A549 (cell line): ENCODE measurements at regions not wholly inside any gene's neighbourhood (a gene's known extent, or its start where the extent isn't known, plus 50 kb on each side); places are given as distances from the start of the nearest gene placed in this dataset.
"Not testable (repeated sequence)": the region's sequence is repeated elsewhere in the genome, so short reads cannot be mapped to it uniquely, and the experiment has no call there.

Experiments
- BCL3 ChIP-seq: fragments of >200 bp; sonication (Bioruptor Twin); formaldehyde crosslinking; IDR thresholded peaks from 3 replicates; pipeline ENCODE4 v1.6.1; 2016
- BHLHE40 ChIP-seq: IDR thresholded peaks from 2 replicates; pipeline ENCODE4 v1.6.1; 2012; ENCODE audit warnings: low read depth, low read length, inconsistent platforms
- CTCF ChIP-seq: fragments of >200 bp; sonication (Bioruptor Twin); formaldehyde crosslinking; IDR thresholded peaks from 3 replicates; pipeline ENCODE4 v1.5.1; 2016
- E2F6 ChIP-seq: IDR thresholded peaks from 2 replicates; pipeline ENCODE4 v1.6.1; 2012; ENCODE audit warnings: low read depth, borderline replicate concordance
- FOSL2 ChIP-seq, 2 experiments: fragments of 450-650 bp in 1 of 2; fragments of >200 bp in 1 of 2; sonication (Bioruptor Twin) in 1 of 2; formaldehyde crosslinking; IDR thresholded peaks; 2 replicates each; pipeline versions ENCODE4 v1.5.0 to v1.6.1; 2016 to 2020; ENCODE audit warnings: mild to moderate bottlenecking in 1 of 2, moderate library complexity in 1 of 2
- MAX ChIP-seq: IDR thresholded peaks from 2 replicates; pipeline ENCODE4 v1.6.1; 2012
- NR3C1 ChIP-seq: fragments of >200 bp; sonication (Bioruptor Twin); formaldehyde crosslinking; IDR thresholded peaks from 3 replicates; pipeline ENCODE4 v1.6.1; 2017
- RAD21 ChIP-seq, 2 experiments: fragments of >200 bp in 1 of 2; sonication (Bioruptor Twin) in 1 of 2; formaldehyde crosslinking in 1 of 2; IDR thresholded peaks in 1 of 2; conservative IDR thresholded peaks in 1 of 2; 2 replicates in 1 of 2; 3 replicates in 1 of 2; pipeline ENCODE4 v1.6.1; 2012 to 2018; ENCODE audit warnings: inconsistent platforms in 1 of 2
- TP53 ChIP-seq: fragments of 250-450 bp; sonication (Bioruptor Pico); IDR thresholded peaks from 2 replicates; pipeline ENCODE4 v1.5.0; 2021; ENCODE audit warnings: mild to moderate bottlenecking, moderate library complexity
- ZSCAN20 ChIP-seq: fragments of 250-450 bp; sonication (Bioruptor Pico); IDR thresholded peaks from 2 replicates; pipeline ENCODE4 v1.8.0; 2022; ENCODE audit warnings: mild to moderate bottlenecking, moderate library complexity

- TF ChIP-seq BCL3; ZSCAN20; CTCF; MAX; E2F6; FOSL2 (IDR thresholded peaks at IDR 0.05); FOSL2 (CRISPR knock-in tag; IDR thresholded peaks at IDR 0.05); RAD21 (conservative IDR thresholded peaks at IDR 0.05 in 1 of 2, IDR thresholded peaks at IDR 0.05 in 1 of 2); NR3C1; BHLHE40; TP53 (CRISPR knock-in tag): not testable (repeated sequence)
These were observed 130.8 kb upstream of the ACBD5 start for GRCh38 chr10:27371375-27371774.
